AG04449 (cell line): ENCODE measurements at regions not wholly inside any gene's neighbourhood (a gene's known extent, or its start where the extent isn't known, plus 50 kb on each side); places are given as distances from the start of the nearest gene placed in this dataset.

ENCODE experiments used
- CTCF ChIA-PET: fragments of 350-600 bp; formaldehyde crosslinking; extraction: SDS; loops from one replicate; lab custom pipeline; 2021; ENCODE audit warnings: antibody characterized with exemption; lab: Yijun Ruan, JAX
- POLR2A ChIA-PET: fragments of 400-600, 350-600 bp; formaldehyde crosslinking; extraction: SDS; loops from one replicate; lab custom pipeline; 2020; ENCODE audit warnings: antibody characterized with exemption, inconsistent platforms; lab: Yijun Ruan, JAX
- DNase-seq: peaks from one replicate; pipeline ENCODE4 v3.0.0-alpha.2; 2010; ENCODE audit warnings: low read depth, low spot score
- H3K4me3 ChIP-seq: 2 replicates; pipeline ENCODE4 v1.5.1; 2011; ENCODE audit warnings: low read depth, mild to moderate bottlenecking, control low read depth, low read length
- TF ChIP-seq, protein P1 (sequence below): IDR thresholded peaks from one replicate; pipeline ENCODE4 v1.5.1; 2011; ENCODE audit warnings: mild to moderate bottlenecking, moderate library complexity, low read length, control low read depth, inconsistent platforms; ENCODE audit not compliant: insufficient read depth; ENCODE audit errors: missing control alignments

DNA sequence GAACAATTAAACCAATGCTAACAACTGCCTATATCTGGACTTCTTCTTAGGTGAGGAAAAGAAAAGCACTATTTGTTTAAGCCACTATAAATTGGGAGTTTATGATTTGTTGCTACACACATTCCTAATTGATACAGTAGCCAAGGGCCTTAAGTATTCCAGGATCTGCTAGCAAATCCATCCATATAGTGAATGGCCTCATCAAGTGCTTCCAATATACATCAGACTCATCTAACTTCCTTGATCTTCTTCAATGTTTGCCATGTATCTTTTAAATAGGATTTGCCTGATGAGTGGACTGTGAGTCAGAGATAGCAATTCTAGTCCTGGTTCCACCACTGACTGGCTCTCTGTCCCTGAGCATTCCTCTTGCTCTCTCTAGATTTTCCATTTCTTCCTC lies 430.2 kb downstream of the OMA1 start:
- ChIA-PET CTCF (no interaction called here), POLR2A (no interaction called here)
- TF ChIP-seq, protein P1, sequence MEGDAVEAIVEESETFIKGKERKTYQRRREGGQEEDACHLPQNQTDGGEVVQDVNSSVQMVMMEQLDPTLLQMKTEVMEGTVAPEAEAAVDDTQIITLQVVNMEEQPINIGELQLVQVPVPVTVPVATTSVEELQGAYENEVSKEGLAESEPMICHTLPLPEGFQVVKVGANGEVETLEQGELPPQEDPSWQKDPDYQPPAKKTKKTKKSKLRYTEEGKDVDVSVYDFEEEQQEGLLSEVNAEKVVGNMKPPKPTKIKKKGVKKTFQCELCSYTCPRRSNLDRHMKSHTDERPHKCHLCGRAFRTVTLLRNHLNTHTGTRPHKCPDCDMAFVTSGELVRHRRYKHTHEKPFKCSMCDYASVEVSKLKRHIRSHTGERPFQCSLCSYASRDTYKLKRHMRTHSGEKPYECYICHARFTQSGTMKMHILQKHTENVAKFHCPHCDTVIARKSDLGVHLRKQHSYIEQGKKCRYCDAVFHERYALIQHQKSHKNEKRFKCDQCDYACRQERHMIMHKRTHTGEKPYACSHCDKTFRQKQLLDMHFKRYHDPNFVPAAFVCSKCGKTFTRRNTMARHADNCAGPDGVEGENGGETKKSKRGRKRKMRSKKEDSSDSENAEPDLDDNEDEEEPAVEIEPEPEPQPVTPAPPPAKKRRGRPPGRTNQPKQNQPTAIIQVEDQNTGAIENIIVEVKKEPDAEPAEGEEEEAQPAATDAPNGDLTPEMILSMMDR, result no peak
- no peak for DNase-seq
- no peak overlapping the region for H3K4me3 ChIP-seq

DNA sequence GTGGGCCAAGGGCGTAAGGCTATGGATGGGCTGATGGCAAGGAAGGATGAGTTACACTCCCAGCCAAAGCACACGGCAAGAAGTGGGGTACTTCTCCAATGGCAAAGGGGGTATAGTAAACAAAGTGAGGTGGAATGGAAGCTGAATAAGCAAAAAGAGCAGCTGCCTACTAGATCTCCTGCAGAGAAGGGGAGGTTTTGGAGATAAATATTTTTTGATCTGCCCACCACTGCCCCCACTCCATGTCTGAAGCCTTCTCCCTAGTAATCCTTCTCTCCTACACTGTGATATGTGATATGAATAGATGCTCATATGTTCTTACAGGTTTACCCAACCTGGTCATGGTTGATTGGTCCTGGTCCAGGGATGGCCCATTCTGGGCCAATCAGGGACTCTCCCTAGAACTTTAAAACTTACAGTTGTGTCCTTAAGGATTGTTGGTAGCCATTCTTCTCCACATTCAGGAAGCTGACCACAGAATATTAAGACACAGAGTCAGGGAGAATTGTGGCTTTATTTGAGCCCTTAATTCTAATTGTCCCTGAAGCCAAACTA lies 436.8 kb downstream of the OMA1 start:
- CTCF ChIA-PET, result no interaction called here
- POLR2A ChIA-PET, result no interaction called here
- TF ChIP-seq, protein P1, result no peak

GRCh38 chr1:58108783-58109182 lies 437.7 kb downstream of the OMA1 start:
- TF ChIP-seq, protein P1, result no peak
- ChIA-PET POLR2A (no interaction called here), CTCF (no interaction called here)
- no peak for DNase-seq
- H3K4me3 ChIP-seq, result no peak overlapping the region

More for the DNA sequence above, 436.8 kb downstream of the OMA1 start:
- DNase-seq, result no peak
- no peak overlapping the region for H3K4me3 ChIP-seq

GRCh38 chr1:58107943-58108342 lies 438.6 kb downstream of the OMA1 start:
- no peak for DNase-seq
- CTCF ChIA-PET, result no interaction called here
- POLR2A ChIA-PET, result no interaction called here

DNA sequence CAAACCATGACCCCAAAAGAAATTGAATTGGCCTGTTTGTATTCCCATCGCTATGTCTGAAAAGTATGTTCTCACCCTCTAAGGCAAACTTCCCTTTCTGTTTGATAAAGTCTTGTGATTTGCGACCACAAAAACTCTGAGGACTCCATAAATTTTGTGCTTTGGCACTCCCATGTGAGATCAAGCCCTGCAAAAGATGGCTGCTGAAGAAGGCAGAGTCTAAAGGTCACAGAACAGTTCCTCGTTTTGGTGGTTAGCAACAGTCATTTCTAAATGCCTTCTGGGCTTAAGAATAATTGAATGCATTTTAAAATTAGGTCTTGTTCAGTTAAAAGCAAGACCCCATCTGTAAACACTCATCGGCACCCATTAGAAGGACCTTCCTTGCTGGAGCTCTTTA lies 441.6 kb downstream of the OMA1 start:
- POLR2A ChIA-PET, result no interaction called here
- no peak for DNase-seq
- CTCF ChIA-PET, result no interaction called here
- TF ChIP-seq, protein P1, result no peak
- no peak overlapping the region for H3K4me3 ChIP-seq

More at GRCh38 chr1:58107943-58108342, 438.6 kb downstream of the OMA1 start:
- TF ChIP-seq, protein P1, result no peak
- H3K4me3 ChIP-seq, result no peak overlapping the region

- TF ChIP-seq, protein P1, result no peak
- POLR2A ChIA-PET, result no interaction called here
- no peak overlapping the region for H3K4me3 ChIP-seq
- no peak for DNase-seq
- CTCF ChIA-PET, result no interaction called here
These were observed 449.8 kb downstream of the OMA1 start for GRCh38 chr1:58096714-58097113.
